ENCODE measurements at regions not wholly inside any gene's neighbourhood (a gene's known extent, or its start where the extent isn't known, plus 50 kb on each side); places are given as distances from the start of the nearest gene placed in this dataset.

DNA sequence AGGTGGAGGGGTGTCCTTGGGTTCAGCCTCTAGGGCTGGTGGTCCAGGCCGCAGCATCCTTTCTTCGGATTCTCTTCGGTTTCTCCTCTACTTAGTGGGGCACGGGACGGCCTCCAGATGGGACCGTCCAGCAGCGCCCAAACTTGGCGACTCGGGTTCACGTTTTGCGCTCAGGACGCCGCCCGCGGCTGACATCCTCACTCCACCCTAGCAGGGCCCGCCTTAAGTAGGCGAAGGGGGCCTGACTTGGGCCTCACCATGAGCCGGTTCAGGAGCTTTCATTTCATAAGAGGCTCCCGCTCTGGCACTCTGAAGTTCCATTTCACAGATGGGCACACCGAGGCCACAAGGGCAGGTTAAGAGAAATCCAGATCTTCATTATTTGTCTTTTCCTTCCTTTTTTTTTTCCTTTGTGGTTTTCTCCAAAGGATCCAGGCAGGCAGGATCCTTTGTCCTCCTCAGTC lies 141.2 kb downstream of the SEC14L1 start (continued):
- no peak for TF ChIP-seq ZBTB21 (CRISPR knock-in tag; IDR thresholded peaks at IDR 0.05)
- no peak for TF ChIP-seq ERF (CRISPR knock-in tag; IDR thresholded peaks at IDR 0.05)
- TF ChIP-seq TRIM24 (CRISPR knock-in tag; IDR thresholded peaks at IDR 0.05): no peak
- no peak for TF ChIP-seq PRPF4 (IDR thresholded peaks at IDR 0.05; ENCODE audit: low read depth, low read length, poor library complexity, severe bottlenecking)
- no peak for TF ChIP-seq EP300 (IDR thresholded peaks at IDR 0.05; ENCODE audit: low read depth in 2 of 2, low read length in 2 of 2)
- TF ChIP-seq EP300 (CRISPR knock-in tag; IDR thresholded peaks at IDR 0.05; ENCODE audit: borderline replicate concordance): no peak
- TF ChIP-seq MAFK (conservative IDR thresholded peaks at IDR 0.05 in 1 of 2, IDR thresholded peaks at IDR 0.05 in 1 of 2; ENCODE audit: low read length in 2 of 2): no peak
- TF ChIP-seq, protein P1, sequence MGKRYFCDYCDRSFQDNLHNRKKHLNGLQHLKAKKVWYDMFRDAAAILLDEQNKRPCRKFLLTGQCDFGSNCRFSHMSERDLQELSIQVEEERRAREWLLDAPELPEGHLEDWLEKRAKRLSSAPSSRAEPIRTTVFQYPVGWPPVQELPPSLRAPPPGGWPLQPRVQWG (CRISPR knock-in tag; IDR thresholded peaks at IDR 0.05; ENCODE audit: borderline replicate concordance, low read depth): 0 out of 2 replicates have a peak, but pooled peaks have one; percentile 77
- TF ChIP-seq JDP2 (CRISPR knock-in tag; IDR thresholded peaks at IDR 0.05; ENCODE audit: borderline replicate concordance): no peak
- TF ChIP-seq ZKSCAN8 (CRISPR knock-in tag; IDR thresholded peaks at IDR 0.05; ENCODE audit: borderline replicate concordance): no peak
- TF ChIP-seq, protein P2, sequence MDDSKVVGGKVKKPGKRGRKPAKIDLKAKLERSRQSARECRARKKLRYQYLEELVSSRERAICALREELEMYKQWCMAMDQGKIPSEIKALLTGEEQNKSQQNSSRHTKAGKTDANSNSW (CRISPR knock-in tag; IDR thresholded peaks at IDR 0.05; ENCODE audit: borderline replicate concordance): no peak
- peak; percentile 75 for TF ChIP-seq ZSCAN29 (CRISPR knock-in tag; conservative IDR thresholded peaks at IDR 0.05)
- TF ChIP-seq ZNF564 (CRISPR knock-in tag; IDR thresholded peaks at IDR 0.05): no peak
- TF ChIP-seq KDM5B (CRISPR knock-in tag; IDR thresholded peaks at IDR 0.05; ENCODE audit: borderline replicate concordance): peak; percentile 83; the same call in 1 of the 2 replicates
- TF ChIP-seq SRSF4 (IDR thresholded peaks at IDR 0.05; ENCODE audit: low read depth, low read length, poor library complexity, severe bottlenecking): no peak
- TF ChIP-seq PHF21A (CRISPR knock-in tag; IDR thresholded peaks at IDR 0.05): peak; percentile 60; the same call in 1 of the 2 replicates
- peak; percentile 99 for TF ChIP-seq ZNF629 (CRISPR knock-in tag; conservative IDR thresholded peaks at IDR 0.05)
- TF ChIP-seq PHF20 (CRISPR knock-in tag; IDR thresholded peaks at IDR 0.05): 0 out of 2 replicates have a peak, but pooled peaks have one; percentile 15
- TF ChIP-seq MIER3 (CRISPR knock-in tag; IDR thresholded peaks at IDR 0.05; ENCODE audit: borderline replicate concordance): no peak
- TF ChIP-seq, protein P3, sequence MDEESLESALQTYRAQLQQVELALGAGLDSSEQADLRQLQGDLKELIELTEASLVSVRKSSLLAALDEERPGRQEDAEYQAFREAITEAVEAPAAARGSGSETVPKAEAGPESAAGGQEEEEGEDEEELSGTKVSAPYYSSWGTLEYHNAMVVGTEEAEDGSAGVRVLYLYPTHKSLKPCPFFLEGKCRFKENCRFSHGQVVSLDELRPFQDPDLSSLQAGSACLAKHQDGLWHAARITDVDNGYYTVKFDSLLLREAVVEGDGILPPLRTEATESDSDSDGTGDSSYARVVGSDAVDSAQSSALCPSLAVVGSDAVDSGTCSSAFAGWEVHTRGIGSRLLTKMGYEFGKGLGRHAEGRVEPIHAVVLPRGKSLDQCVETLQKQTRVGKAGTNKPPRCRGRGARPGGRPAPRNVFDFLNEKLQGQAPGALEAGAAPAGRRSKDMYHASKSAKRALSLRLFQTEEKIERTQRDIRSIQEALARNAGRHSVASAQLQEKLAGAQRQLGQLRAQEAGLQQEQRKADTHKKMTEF (CRISPR knock-in tag; IDR thresholded peaks at IDR 0.05): no peak
- TF ChIP-seq, protein P4, sequence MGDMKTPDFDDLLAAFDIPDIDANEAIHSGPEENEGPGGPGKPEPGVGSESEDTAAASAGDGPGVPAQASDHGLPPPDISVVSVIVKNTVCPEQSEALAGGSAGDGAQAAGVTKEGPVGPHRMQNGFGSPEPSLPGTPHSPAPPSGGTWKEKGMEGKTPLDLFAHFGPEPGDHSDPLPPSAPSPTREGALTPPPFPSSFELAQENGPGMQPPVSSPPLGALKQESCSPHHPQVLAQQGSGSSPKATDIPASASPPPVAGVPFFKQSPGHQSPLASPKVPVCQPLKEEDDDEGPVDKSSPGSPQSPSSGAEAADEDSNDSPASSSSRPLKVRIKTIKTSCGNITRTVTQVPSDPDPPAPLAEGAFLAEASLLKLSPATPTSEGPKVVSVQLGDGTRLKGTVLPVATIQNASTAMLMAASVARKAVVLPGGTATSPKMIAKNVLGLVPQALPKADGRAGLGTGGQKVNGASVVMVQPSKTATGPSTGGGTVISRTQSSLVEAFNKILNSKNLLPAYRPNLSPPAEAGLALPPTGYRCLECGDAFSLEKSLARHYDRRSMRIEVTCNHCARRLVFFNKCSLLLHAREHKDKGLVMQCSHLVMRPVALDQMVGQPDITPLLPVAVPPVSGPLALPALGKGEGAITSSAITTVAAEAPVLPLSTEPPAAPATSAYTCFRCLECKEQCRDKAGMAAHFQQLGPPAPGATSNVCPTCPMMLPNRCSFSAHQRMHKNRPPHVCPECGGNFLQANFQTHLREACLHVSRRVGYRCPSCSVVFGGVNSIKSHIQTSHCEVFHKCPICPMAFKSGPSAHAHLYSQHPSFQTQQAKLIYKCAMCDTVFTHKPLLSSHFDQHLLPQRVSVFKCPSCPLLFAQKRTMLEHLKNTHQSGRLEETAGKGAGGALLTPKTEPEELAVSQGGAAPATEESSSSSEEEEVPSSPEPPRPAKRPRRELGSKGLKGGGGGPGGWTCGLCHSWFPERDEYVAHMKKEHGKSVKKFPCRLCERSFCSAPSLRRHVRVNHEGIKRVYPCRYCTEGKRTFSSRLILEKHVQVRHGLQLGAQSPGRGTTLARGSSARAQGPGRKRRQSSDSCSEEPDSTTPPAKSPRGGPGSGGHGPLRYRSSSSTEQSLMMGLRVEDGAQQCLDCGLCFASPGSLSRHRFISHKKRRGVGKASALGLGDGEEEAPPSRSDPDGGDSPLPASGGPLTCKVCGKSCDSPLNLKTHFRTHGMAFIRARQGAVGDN (CRISPR knock-in tag; IDR thresholded peaks at IDR 0.05): peak; percentile 40
- no peak for TF ChIP-seq FOXA1 (IDR thresholded peaks at IDR 0.05)
- no peak for TF ChIP-seq FOXA1 (CRISPR knock-in tag; IDR thresholded peaks at IDR 0.05)
- TF ChIP-seq SIX4 (CRISPR knock-in tag; IDR thresholded peaks at IDR 0.05): no peak
- TF ChIP-seq ZIK1 (CRISPR knock-in tag; IDR thresholded peaks at IDR 0.05; ENCODE audit: borderline replicate concordance, low read depth): no peak
- peak; percentile 10 for TF ChIP-seq ZNF263 (CRISPR knock-in tag; IDR thresholded peaks at IDR 0.05)
- no peak for TF ChIP-seq SMC3 (IDR thresholded peaks at IDR 0.05; ENCODE audit: low read length)
- TF ChIP-seq ZNF737 (CRISPR knock-in tag; IDR thresholded peaks at IDR 0.05; ENCODE audit: borderline replicate concordance): no peak; the same call in 1 of the 2 replicates

Data from HepG2 (cell line).